Activated naive CD4-positive, alpha-beta T cell treated with anti-CD3 and anti-CD28 coated beads, Interleukin-2, amount 50 U/mL, for 72 hours (primary cell): ENCODE measurements at regions not wholly inside any gene's neighbourhood (a gene's known extent, or its start where the extent isn't known, plus 50 kb on each side); places are given as distances from the start of the nearest gene placed in this dataset.

Experiments
- ATAC-seq, 2 donors: fragments of 150-1000 bp; cut with Tn5 transposase; 2 replicates each; pipeline ENCODE4 v1.10.0; 2021; ENCODE audit warnings: mild to moderate bottlenecking in 2 of 2, moderate library complexity in 2 of 2
- DNase-seq, 2 donors: peaks; one replicate each; pipeline ENCODE4 v3.0.0; 2021 to 2022; ENCODE audit warnings: low spot score in 2 of 2
- H3K27ac Mint-ChIP-seq, 2 donors: one replicate each; pipeline ENCODE4 v1.8.0; 2022; ENCODE audit warnings: mild to moderate bottlenecking in 2 of 2, mixed read lengths in 2 of 2
- H3K36me3 Mint-ChIP-seq, 2 donors: one replicate each; pipeline ENCODE4 v1.8.0; 2022; ENCODE audit warnings: mixed read lengths in 2 of 2
- H3K9me3 Mint-ChIP-seq, 2 donors: one replicate each; pipeline ENCODE4 v1.8.0; 2022; ENCODE audit warnings: mixed read lengths in 2 of 2

DNA sequence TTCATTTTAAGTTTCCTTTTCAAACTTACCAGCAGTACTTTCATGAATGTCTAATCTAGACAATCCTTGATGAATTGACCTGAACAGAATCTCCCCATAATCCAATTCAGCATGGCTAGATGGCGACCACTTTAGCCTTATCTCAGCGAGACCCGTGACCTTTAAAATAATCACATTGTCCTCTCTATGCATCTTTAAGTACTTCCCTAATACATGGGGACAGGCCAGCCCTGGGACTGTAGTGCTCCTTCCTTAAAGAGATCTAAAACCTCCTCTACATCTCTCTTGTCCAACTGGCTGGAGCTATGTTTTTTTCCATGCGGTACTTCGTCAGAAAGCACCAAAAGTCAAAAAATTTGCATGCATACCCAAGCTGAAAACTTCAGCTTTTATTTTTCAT, 746.0 kb downstream of the VRK1 start:
- ATAC-seq (no peak), DNase-seq (no peak)
- Mint-ChIP-seq H3K36me3 (no peaks in the 10 kb centered on the region), H3K9me3 (no peaks in the 10 kb centered on the region), H3K27ac (no peak overlapping the region)

DNA sequence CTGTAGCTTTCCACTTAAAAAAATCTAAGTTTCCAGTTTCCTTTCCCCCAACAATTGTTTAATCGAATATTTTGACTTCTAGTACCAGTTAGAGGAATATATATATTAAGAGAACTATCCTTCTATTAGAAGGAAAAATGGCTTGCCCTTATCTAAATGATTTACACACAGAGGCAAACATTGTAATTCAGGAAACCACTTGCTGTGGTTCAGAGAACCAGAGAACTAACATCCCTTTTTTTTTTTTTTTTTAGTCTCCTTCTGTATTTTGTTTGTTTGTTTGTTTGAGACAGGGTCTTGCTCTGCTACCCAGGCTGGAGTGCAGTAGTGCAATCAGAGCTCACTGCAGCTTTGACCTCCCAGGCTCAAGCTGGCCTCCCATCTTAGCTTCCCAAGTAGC, 746.6 kb downstream of the VRK1 start:
- Mint-ChIP-seq H3K27ac (no peak overlapping the region), H3K36me3 (no peaks in the 10 kb centered on the region), H3K9me3 (no peaks in the 10 kb centered on the region)
- DNase-seq (no peak), ATAC-seq (no peak)

DNA sequence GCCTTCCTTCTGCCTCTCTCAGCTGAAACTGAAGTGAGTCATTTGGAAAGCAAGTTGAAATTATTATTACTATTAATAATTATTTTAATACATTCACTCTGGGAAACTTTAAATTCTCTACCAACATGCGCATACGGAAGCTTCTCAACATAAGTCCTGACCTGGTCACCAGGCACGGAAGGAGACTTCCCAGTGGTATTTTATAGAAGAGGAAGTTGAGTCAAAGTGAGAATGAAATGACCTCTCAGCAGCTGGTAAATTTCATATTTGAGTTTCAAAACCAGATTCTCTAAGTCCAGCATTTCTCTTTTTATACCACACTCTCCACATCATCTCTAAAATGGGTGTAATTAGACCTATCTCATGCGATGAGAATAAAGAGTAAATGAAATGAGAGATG, 747.4 kb downstream of the VRK1 start:
- Mint-ChIP-seq H3K27ac (no peak overlapping the region), H3K36me3 (no peaks in the 10 kb centered on the region), H3K9me3 (no peaks in the 10 kb centered on the region)
- ATAC-seq: no peak
- DNase-seq: no peak

DNA sequence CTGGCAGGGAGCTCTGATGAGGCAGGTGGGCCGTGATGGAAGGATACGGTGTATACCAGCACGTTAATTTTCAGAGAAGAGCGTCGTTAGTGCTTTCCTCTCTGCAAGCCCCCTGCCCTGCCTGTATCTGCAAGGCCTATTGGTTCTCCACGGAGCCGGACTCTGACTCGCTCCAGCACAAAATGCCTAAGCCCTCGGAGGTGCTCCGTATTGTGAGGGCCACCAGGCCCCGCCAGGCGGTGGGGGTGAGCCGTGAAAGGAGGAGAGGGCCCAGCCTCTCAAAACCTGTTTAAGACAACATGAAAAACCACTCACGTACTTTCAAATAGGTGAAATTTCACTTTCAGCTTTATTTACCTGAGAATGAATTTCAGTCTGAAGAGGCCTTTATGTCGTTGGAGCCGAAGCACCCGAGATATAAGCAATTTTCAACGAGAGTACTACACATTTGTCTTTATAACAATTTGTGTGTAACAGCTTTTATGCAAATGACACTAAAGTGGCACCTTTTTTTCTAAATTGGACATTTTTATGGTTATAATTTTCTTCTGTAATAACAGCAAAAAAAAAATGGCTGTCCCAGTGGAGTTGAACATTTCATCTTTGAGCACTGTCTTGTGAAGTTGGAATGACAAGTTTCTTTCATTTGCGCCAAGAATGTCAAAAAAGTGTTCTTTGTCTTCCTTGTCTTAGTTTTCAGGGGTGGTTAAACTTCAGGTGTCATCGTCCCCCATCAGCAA, 749.5 kb downstream of the VRK1 start:
- H3K36me3 Mint-ChIP-seq: no peaks in the 10 kb centered on the region
- H3K27ac Mint-ChIP-seq: peak overlapping the region in 1 of 2 donors; percentile 38
- DNase-seq (no peak), ATAC-seq (no peak)
- no peaks in the 10 kb centered on the region for H3K9me3 Mint-ChIP-seq

DNA sequence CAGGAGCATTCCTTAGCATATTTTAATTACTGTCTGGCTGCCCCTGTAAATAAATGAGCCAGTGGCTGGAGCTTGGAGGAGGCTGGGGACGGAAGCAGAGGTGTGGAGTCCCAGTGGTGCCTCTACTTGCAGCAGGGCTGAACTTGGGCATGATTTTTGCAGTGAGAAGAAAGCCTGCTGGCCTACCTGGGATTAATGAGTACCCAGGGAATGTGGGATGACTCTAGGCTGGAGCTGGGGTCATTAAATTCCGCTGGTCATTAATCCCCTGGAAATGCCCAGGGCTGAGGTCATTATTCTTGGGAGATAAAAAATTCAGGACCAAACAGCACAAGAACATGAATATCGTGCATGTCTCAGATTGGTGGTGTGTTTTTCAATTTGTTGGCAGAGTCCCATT, 753.3 kb downstream of the VRK1 start:
- Mint-ChIP-seq H3K9me3 (no peaks in the 10 kb centered on the region), H3K27ac (no peak overlapping the region), H3K36me3 (no peaks in the 10 kb centered on the region)
- ATAC-seq: no peak
- DNase-seq: no peak

DNA sequence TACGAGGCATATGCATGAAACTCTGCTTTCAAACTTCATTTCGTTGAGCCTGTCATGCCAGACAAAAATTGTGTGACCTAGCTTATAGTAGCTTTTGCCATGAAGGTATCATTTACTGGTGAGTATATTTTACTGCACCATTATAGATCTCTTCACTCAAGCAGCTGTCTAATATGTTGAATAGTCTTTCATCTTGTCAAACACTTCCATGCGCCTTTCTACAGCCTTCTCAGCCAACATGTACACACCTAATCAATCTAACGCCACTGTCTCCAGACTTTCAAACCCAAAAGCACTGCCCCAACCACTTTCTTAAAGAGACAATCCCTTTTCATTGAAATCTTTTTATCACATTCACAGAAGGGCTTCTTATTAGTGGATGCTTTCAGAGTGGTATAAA, 757.4 kb downstream of the VRK1 start:
- Mint-ChIP-seq H3K9me3 (peaks cover 0 to 9% of the 10 kb centered on the region in 2 donors), H3K27ac (no peak overlapping the region), H3K36me3 (peaks cover 4 to 9% of the 10 kb centered on the region in 2 donors)
- DNase-seq: no peak
- no peak for ATAC-seq

DNA sequence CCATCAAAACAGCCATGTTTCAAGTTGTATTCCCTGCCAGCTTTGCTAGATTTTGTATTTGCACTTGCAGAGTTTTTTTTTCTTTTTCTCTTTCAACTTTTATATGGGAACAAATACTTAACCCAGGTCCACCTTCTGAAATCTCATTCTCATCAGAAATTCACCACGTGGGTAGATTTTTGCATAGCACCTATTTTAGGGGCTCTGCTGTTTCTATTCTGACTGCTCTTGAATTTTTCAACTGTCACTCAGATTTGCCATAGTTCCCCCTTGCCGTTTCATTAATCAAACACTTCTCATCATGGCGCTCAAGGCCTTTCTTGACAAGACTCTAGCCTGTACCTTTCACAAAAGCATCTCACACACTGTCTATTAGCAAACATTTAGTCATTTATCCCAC, 767.2 kb downstream of the VRK1 start:
- DNase-seq: no peak
- Mint-ChIP-seq H3K27ac (no peak overlapping the region), H3K36me3 (peaks cover 13 to 18% of the 10 kb centered on the region in 2 donors), H3K9me3 (peaks cover 10 to 18% of the 10 kb centered on the region in 2 donors)
- ATAC-seq: no peak

DNA sequence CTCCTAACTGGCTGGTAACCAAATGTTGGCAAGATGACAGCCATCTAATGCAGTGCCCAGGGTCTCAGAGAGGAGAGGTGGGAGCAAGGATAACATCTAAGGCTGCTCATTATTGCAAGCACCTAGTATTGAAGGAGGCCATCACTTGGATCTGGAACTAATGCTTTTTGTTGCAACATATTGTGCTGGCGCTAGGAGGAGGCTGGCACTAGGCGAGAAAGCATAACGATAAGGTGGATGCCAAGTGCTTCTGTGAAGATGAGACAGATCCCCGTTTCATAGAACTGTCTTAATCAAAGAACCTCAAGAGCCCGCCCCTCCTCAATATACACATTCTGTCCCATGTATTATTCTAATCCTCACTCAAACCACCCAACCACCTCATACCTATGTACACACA, 774.0 kb downstream of the VRK1 start:
- Mint-ChIP-seq H3K27ac (no peak overlapping the region), H3K9me3 (peaks cover 6 to 19% of the 10 kb centered on the region in 2 donors), H3K36me3 (peaks cover 12 to 14% of the 10 kb centered on the region in 2 donors)
- no peak for ATAC-seq
- DNase-seq: no peak

DNA sequence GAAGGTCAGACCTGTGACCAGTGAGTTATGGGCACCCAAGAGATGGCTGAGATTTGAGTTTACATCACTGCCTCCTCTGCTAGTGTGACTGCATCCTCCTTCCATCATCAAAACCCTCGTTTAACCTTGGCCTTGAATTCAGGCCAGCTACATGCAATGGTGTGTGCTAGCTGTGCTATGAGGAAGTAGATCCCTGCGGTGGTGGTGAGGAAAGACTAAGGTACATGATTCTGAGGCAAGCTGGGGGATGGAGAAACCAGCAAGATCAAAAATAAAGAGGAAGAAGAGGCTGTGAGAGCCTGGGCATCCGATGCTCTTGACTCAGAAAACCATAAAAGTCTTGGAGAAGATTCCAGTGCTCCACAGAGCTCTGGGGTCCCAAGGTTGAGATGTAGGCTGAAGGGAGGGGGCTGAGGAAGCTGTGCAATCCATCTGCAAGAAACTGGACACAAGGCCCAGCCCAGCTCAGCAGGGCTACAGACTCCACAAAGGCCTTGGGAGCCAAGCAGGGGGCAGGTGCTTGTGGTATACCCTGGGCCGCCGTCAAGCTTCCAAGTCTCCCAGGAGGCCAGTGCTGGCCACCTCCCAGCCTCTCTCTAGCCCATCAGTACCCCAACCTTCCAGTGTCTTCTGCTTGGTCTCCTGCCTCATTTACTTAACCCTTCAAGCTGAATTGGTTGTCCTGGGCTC, 774.8 kb downstream of the VRK1 start:
- peak overlapping the region in 1 of 2 donors; percentile 1 for H3K27ac Mint-ChIP-seq
- ATAC-seq (no peak), DNase-seq (no peak)
- peaks cover 12 to 14% of the 10 kb centered on the region in 2 donors for H3K36me3 Mint-ChIP-seq
- H3K9me3 Mint-ChIP-seq: peaks cover 6 to 19% of the 10 kb centered on the region in 2 donors

DNA sequence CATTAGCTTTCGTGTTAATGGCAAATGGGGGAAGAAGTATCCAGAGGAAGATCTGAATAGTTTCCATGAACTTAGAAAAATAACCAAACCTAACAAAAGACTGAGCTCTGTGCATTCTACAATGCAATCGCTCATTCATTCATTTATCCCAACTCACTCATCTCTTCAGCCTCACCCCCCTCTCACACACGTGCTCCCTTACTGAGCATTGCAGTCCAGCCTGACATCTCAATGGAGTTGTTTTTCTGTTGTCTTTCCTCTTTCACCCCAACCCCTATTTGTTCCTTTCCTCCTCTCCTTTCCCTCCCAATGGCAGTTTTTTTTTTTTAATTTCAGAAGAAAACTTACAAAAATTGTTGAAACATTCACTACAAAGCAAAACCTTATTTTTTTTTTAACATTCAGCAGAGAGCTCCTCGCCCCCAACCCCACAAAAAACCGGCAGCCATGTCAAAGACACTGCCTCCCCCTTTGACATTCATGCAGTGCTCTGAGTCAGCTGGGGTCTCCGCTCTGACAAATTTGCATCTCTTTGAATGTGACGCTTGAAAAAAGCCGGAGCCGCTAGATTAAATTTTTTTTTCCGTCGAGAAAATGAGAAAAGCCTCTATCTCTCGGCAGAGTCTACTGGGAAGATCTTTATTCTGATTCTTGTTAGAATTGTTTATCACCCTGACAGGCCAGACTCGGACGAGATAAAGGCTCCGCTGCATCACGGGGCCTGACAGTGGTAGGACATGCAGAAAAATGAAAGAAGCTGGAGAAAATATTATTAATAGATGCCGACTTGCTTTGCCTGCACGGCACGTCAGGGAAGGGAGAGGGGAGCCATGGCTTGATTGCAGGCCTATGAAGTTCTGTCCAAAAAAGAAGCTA, 775.6 kb downstream of the VRK1 start:
- Mint-ChIP-seq H3K9me3 (peaks cover 6 to 19% of the 10 kb centered on the region in 2 donors), H3K36me3 (peaks cover 8 to 12% of the 10 kb centered on the region in 2 donors), H3K27ac (peak overlapping the region in 1 of 2 donors; percentile 1)
- DNase-seq: no peak
- ATAC-seq: no peak

DNA sequence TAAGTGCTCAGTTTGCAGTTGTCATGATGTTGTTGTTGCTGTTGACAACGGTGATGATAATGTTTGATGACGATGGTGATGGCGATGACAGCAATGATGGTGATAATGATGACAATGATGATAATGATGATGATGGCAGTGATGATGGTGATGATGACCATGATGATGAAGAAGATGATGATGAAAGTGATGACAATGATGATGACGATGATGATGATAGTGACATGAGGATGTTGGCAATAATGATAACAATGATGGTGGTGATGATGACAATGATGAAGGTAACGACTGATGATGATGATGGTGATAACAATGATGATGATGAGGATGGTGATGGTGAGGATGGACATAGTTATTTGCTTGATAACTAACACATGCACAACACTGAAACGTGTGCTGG, 778.5 kb downstream of the VRK1 start:
- Mint-ChIP-seq H3K9me3 (peaks cover 6 to 22% of the 10 kb centered on the region in 2 donors), H3K27ac (no peak overlapping the region), H3K36me3 (peaks cover 8 to 12% of the 10 kb centered on the region in 2 donors)
- no peak for ATAC-seq
- no peak for DNase-seq

DNA sequence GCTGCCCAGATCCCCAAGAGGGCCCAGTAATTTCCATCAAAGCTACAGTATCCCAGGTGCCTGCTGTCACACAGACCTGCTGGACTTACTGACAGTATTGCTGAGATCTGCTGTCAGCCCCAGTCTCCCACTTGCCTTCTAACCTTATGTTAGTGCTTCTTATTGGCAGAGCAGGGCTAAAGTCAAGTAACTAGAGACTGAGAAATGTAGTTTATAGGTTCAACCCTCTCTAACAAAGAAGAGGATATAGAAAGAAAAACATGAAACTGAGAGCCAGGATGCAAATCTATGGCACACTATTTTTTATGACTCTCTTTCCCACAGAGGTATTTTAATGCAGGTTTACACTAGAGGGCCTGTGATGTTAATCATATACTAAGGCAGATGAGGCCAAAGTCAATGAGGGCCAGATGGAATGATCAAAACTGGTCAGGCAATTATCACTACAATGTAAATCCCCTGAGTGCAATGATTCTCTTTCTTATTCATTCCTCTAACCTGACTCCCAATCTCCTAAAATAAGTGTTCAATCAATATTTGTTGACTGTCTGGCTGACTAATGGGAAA, 781.9 kb downstream of the VRK1 start:
- DNase-seq (no peak), ATAC-seq (no peak)
- H3K27ac Mint-ChIP-seq: no peak overlapping the region
- peaks cover 6 to 19% of the 10 kb centered on the region in 2 donors for H3K9me3 Mint-ChIP-seq
- peaks cover 6 to 10% of the 10 kb centered on the region in 2 donors for H3K36me3 Mint-ChIP-seq

DNA sequence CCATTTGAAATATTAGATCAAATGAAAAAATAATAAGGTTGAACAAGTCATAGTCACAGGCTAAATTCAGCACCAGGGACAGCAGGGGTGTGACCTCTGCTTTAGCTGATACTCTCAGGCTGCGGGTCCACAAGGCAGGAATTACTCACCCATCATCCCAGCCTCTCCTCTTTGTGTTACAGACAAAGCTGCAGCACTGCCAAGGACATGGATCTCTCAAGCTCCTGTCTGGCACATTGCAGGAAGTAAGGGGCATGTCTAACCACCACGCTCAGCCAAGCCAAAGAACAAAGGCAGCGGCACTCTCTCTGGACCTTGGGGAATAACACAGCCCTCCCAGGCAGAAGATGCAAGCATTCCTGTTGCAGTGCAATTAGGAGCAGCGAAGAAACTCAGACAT, 783.8 kb downstream of the VRK1 start:
- no peak for DNase-seq
- Mint-ChIP-seq H3K27ac (no peak overlapping the region), H3K36me3 (peaks cover 0 to 1% of the 10 kb centered on the region in 2 donors), H3K9me3 (peaks cover under 1 to 8% of the 10 kb centered on the region in 2 donors)
- no peak for ATAC-seq

DNA sequence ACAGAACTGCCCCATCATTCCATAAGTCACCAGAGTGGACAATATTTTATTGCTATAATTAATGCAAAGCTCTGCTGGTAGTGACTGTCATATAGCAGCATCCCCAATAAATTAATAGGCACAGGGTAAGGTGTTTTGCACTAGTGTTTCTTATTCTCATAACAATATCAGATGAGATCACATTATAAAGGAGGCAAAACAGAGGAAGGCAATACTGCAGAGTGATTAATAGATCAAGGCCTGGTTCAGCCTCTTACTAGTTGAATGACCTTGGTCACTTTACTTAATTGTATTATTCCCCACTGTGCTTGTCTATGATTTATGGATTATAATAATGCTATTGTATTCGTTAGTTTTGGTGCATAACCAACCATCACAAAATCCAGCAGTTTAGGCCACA, 784.8 kb downstream of the VRK1 start:
- ATAC-seq (no peak), DNase-seq (no peak)
- no peaks in the 10 kb centered on the region for H3K36me3 Mint-ChIP-seq
- peaks cover 5 to 8% of the 10 kb centered on the region in 2 donors for H3K9me3 Mint-ChIP-seq
- H3K27ac Mint-ChIP-seq: no peak overlapping the region

DNA sequence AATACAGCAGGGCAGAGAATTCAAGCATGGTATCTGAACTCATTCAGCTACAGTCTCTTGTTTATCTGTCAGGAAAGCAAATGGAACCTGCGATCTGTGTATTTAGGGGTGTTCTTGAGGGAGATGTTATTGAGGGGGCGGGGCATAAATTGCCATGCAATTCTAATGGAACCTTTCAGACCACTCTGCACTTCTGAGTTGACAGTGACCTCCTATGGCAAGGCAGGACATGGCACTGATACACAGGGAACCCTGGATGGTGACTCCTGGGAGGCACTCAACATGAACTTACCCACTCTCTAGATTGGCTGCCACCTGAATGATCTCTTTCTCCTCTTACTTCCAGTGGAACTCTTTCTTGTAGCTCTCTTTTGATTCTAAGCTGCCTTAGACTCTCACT, 787.3 kb downstream of the VRK1 start:
- Mint-ChIP-seq H3K36me3 (no peaks in the 10 kb centered on the region), H3K27ac (no peak overlapping the region), H3K9me3 (peaks cover 5 to 10% of the 10 kb centered on the region in 2 donors)
- DNase-seq (no peak), ATAC-seq (no peak)

DNA sequence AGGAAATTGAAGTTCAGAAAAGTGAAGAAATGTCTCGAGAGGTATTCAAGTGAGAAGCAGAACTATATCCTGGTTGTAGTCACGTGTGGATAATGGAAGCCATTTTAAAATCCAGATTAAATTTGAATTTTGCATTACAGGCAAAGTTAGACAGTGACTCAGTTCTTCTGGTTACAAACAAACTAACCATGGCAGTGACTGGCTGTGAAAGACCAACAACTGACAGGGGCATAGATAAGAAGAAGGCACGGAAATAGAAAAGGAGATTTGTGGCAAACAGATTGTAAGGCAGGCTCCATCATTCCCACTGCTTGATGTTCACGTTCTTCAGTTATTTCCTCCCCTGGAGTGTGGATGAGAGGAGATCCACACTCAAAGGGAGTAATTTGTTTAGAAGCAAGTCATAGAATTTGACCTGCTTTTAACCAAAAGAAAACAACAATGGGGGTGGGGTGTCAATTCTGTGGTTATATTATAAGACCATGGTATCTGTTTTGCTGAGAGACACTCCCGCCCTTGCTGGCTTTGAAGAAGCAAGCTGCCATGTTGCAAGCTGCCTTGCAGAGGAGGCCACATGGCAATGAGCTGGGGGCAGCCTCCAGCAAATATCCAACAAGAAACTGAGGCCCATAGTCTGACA, 795.3 kb downstream of the VRK1 start:
- Mint-ChIP-seq H3K36me3 (no peaks in the 10 kb centered on the region), H3K27ac (no peak overlapping the region), H3K9me3 (peaks cover 3 to 21% of the 10 kb centered on the region in 2 donors)
- DNase-seq (no peak), ATAC-seq (no peak)
